Thyroid gland (tissue), 4 donors: ENCODE measurements at regions not wholly inside any gene's neighbourhood (a gene's known extent, or its start where the extent isn't known, plus 50 kb on each side); places are given as distances from the start of the nearest gene placed in this dataset.
"Not testable (repeated sequence)": the region's sequence is repeated elsewhere in the genome, so short reads cannot be mapped to it uniquely, and the experiment has no call there.

ENCODE experiments used
- CTCF ChIP-seq, 6 experiments: fragments of 200-600 bp in 3 of 6; fragments of 450-650 bp in 3 of 6; sonication (generic) in 3 of 6; IDR thresholded peaks; one replicate each; pipeline ENCODE4 v1.5.1; 2016 to 2019; ENCODE audit warnings: antibody characterized with exemption in 6 of 6, mild to moderate bottlenecking in 2 of 6, inconsistent platforms in 1 of 6, moderate library complexity in 1 of 6
- POLR2A ChIP-seq, 2 donors: fragments of 450-650 bp; IDR thresholded peaks; one replicate each; pipeline ENCODE4 v1.6.1; 2017; ENCODE audit warnings: antibody characterized with exemption in 2 of 2, mild to moderate bottlenecking in 2 of 2, moderate library complexity in 1 of 2

- not testable (repeated sequence) for TF ChIP-seq CTCF, POLR2A (IDR thresholded peaks at IDR 0.05)
Measured at GRCh38 chr14:44721395-44721794, 214.3 kb upstream of the FSCB start.
